ENCODE measurements at regions not wholly inside any gene's neighbourhood (a gene's known extent, or its start where the extent isn't known, plus 50 kb on each side); places are given as distances from the start of the nearest gene placed in this dataset.

DNA sequence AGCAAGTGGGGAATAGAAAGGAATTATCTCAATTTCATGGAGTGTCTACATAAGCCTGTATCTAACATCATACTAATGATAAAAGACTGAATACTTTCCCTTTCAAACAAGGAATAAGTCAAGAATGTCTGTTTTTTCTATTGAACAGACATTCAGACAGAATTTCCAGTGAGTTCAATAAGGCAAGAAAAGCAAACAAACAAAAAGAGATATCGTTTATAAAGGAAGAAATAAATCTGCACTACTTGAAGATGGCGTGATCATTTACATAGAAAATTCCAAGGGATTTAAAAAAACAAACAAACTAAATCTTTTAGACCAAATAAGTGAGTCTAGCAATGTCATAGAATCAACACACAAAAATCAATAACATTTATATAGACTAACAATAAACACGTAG, 273.1 kb upstream of the FOXG1 start:
- Histone ChIP-seq H3K9ac (ENCODE audit: low read depth, low read length) (no peak overlapping the region), H3K27ac (ENCODE audit: insufficient read depth, low read length) (no peak overlapping the region), H3K14ac (replicated peaks; ENCODE audit: low read depth, low read length) (no peak overlapping the region), H4K5ac (ENCODE audit: low read depth, low read length) (no peak overlapping the region), H3K4me1 (ENCODE audit: control insufficient read depth, insufficient read depth, low read length) (no peaks in the 10 kb centered on the region), H2BK20ac (ENCODE audit: low read depth, low read length) (no peak overlapping the region), H2BK15ac (ENCODE audit: low read depth, low read length) (no peak overlapping the region), H4K8ac (ENCODE audit: low read depth in 2 of 2, low read length in 2 of 2) (no peak overlapping the region), H3K18ac (ENCODE audit: low read depth, low read length) (no peak overlapping the region), H2AK9ac (replicated peaks; ENCODE audit: low read depth, low read length, poor library complexity) (no peak overlapping the region), H3K23ac (ENCODE audit: low read depth, low read length) (no peak overlapping the region), H3K4ac (ENCODE audit: low read depth, low read length) (no peak overlapping the region), H2AK5ac (ENCODE audit: low read depth, low read length) (no peak overlapping the region), H2AFZ (replicated peaks; ENCODE audit: low read length, poor library complexity) (no peak overlapping the region), H3K9me1 (ENCODE audit: insufficient read depth, low read length) (no peaks in the 10 kb centered on the region), H3K36me3 (ENCODE audit: control insufficient read depth, insufficient read depth, low read length) (no peaks in the 10 kb centered on the region), H2BK120ac (ENCODE audit: low read depth, low read length) (no peak overlapping the region), H3K27me3 (ENCODE audit: control insufficient read depth, insufficient read depth, low read length) (no peaks in the 10 kb centered on the region), H4K91ac (ENCODE audit: insufficient read depth, low read depth, low read length) (no peak overlapping the region), H3K79me1 (ENCODE audit: low read depth in 1 of 2, low read length in 2 of 2) (no peaks in the 10 kb centered on the region), H2BK5ac (ENCODE audit: low read depth, low read length, poor library complexity, severe bottlenecking) (no peak overlapping the region), H3K56ac (ENCODE audit: extremely low read depth, insufficient read depth, low read length) (no peak overlapping the region), H4K20me1 (ENCODE audit: insufficient read depth, low read length) (no peaks in the 10 kb centered on the region), H3K4me3 (ENCODE audit: insufficient read depth, low read depth, low read length) (no peak overlapping the region), H3K4me2 (ENCODE audit: low read depth, low read length) (no peak overlapping the region), H3K9me3 (ENCODE audit: control insufficient read depth, insufficient read depth, low read length) (peaks cover 7% of the 10 kb centered on the region)
- in situ Hi-C loops (cut with MboI; ENCODE audit: low sequenced_read_pairs) (no loop called here), intact Hi-C loops (cut with micrococcal nuclease) (no loop called here), dilution Hi-C loops (cut with HindIII; ENCODE audit: low sequenced_read_pairs, unreplicated experiment) (no loop called here)
- DNase-seq (no peak), ATAC-seq (ENCODE audit: low read depth) (no peak)
- POLR2A ChIA-PET (ENCODE audit: unreplicated experiment) = no interaction called here
- CTCF ChIA-PET = no interaction called here
- TF ChIP-seq FOS (IDR thresholded peaks at IDR 0.05; ENCODE audit: low read depth, low read length) (no peak), NFE2L2 (IDR thresholded peaks at IDR 0.05; ENCODE audit: low read depth, low read length) (no peak), CEBPB (IDR thresholded peaks at IDR 0.05; ENCODE audit: low read depth, low read length) (no peak)
- WGBS, 2 experiments (ENCODE audit: extremely low coverage in 2 of 2, insufficient read length in 1 of 2) = no CpG with 5 or more reads among the region's 3 CpGs
- BruUV-seq (replicated peaks) = no TSS peak

Data from IMR-90 (cell line).